ENCODE measurements at regions not wholly inside any gene's neighbourhood (a gene's known extent, or its start where the extent isn't known, plus 50 kb on each side); places are given as distances from the start of the nearest gene placed in this dataset.

GRCh38 chrX:42107495-42108488 lies 184.4 kb upstream of the CASK start:
- Histone ChIP-seq H3K27me3 (no peaks in the 10 kb centered on the region), H3K9me3 (no peaks in the 10 kb centered on the region), H3K4me3 (no peak overlapping the region), H3K36me3 (replicated peaks in 1 of 2; ENCODE audit: insufficient read depth in 1 of 2, low read depth in 2 of 2) (no peaks in the 10 kb centered on the region), H3K27ac (no peak overlapping the region), H3K4me1 (no peaks in the 10 kb centered on the region)
- intact Hi-C loops (cut with DNase I), result no loop called here
- ATAC-seq (no peak), DNase-seq (no peak)
- WGBS, 2 donors, result 73 to 86% methylated on average over 8 of the region's 8 CpGs
- TF ChIP-seq POLR2A (IDR thresholded peaks at IDR 0.05), result no peak
- TF ChIP-seq, protein P1, sequence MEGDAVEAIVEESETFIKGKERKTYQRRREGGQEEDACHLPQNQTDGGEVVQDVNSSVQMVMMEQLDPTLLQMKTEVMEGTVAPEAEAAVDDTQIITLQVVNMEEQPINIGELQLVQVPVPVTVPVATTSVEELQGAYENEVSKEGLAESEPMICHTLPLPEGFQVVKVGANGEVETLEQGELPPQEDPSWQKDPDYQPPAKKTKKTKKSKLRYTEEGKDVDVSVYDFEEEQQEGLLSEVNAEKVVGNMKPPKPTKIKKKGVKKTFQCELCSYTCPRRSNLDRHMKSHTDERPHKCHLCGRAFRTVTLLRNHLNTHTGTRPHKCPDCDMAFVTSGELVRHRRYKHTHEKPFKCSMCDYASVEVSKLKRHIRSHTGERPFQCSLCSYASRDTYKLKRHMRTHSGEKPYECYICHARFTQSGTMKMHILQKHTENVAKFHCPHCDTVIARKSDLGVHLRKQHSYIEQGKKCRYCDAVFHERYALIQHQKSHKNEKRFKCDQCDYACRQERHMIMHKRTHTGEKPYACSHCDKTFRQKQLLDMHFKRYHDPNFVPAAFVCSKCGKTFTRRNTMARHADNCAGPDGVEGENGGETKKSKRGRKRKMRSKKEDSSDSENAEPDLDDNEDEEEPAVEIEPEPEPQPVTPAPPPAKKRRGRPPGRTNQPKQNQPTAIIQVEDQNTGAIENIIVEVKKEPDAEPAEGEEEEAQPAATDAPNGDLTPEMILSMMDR (IDR thresholded peaks at IDR 0.05), result no peak

GRCh38 chrX:42106556-42106955 lies 183.2 kb upstream of the CASK start:
- no peaks in the 10 kb centered on the region for H3K4me1 ChIP-seq
- no peak overlapping the region for H3K4me3 ChIP-seq
- H3K27ac ChIP-seq, result no peak overlapping the region
- 74 to 75% methylated on average over 2 of the region's 2 CpGs for WGBS, 2 donors
- no peak for TF ChIP-seq POLR2A (IDR thresholded peaks at IDR 0.05)
- TF ChIP-seq, protein P1 (IDR thresholded peaks at IDR 0.05), result no peak
- ATAC-seq (no peak), DNase-seq (no peak)
- H3K27me3 ChIP-seq, result no peaks in the 10 kb centered on the region
- no peaks in the 10 kb centered on the region for H3K36me3 ChIP-seq (replicated peaks in 1 of 2; ENCODE audit: insufficient read depth in 1 of 2, low read depth in 2 of 2)
- no peaks in the 10 kb centered on the region for H3K9me3 ChIP-seq
- intact Hi-C loops (cut with DNase I), result no loop called here

GRCh38 chrX:42102586-42103282 lies 179.4 kb upstream of the CASK start:
- WGBS, 2 donors, result 62 to 86% methylated on average over 3 to 4 of the region's 4 CpGs
- no peak overlapping the region for H3K27ac ChIP-seq
- H3K36me3 ChIP-seq (replicated peaks in 1 of 2; ENCODE audit: insufficient read depth in 1 of 2, low read depth in 2 of 2), result no peaks in the 10 kb centered on the region
- H3K9me3 ChIP-seq, result no peaks in the 10 kb centered on the region
- no peak for DNase-seq
- TF ChIP-seq POLR2A (IDR thresholded peaks at IDR 0.05), result no peak
- TF ChIP-seq, protein P1 (IDR thresholded peaks at IDR 0.05), result no peak
- intact Hi-C loops (cut with DNase I), result no loop called here
- no peaks in the 10 kb centered on the region for H3K4me1 ChIP-seq
- no peaks in the 10 kb centered on the region for H3K27me3 ChIP-seq
- ATAC-seq, result no peak
- H3K4me3 ChIP-seq, result no peak overlapping the region

DNA sequence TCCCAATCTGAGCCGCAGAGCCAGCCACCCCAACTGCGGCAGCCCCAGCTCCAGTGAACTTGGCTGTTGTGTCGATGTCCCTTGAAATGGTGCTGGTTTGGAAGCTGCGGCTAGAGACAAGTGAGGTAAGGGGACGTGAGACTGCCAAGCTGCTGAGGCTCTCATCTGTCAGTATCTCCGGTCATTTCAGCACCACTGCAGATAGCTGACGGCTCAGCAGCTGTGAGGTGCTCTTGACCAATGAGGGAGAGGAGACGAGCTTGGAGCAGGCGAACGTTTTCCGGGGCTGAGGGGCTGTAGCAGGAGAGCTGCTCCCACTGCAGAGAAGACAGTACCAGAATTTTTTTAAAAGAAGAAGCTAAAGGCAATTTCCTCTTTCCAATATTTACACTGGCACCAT lies 175.5 kb upstream of the CASK start:
- Histone ChIP-seq H3K9me3 (no peaks in the 10 kb centered on the region), H3K27me3 (no peaks in the 10 kb centered on the region), H3K27ac (no peak overlapping the region), H3K4me1 (no peaks in the 10 kb centered on the region), H3K36me3 (replicated peaks in 1 of 2; ENCODE audit: insufficient read depth in 1 of 2, low read depth in 2 of 2) (no peaks in the 10 kb centered on the region), H3K4me3 (no peak overlapping the region)
- DNase-seq (no peak), ATAC-seq (no peak)
- no peak for TF ChIP-seq POLR2A (IDR thresholded peaks at IDR 0.05)
- TF ChIP-seq, protein P1 (IDR thresholded peaks at IDR 0.05), result no peak
- intact Hi-C loops (cut with DNase I), result no loop called here
- 44 to 100% methylated on average over 2 to 3 of the region's 11 CpGs for WGBS, 2 donors
